Calu3 (cell line): ENCODE measurements at regions not wholly inside any gene's neighbourhood (a gene's known extent, or its start where the extent isn't known, plus 50 kb on each side); places are given as distances from the start of the nearest gene placed in this dataset.

Experiments
- BruUV-seq: library from RNA; stranded (reverse); fragments of 400-500 nt; replicated peaks from 2 replicates; lab custom pipeline; 2021; lab: Mats Ljungman, UMichigan
- CTCF ChIA-PET: fragments of 300-600 bp; sonication (Branson Sonifier 250); formaldehyde crosslinking; loops from one replicate; lab custom pipeline; 2022; ENCODE audit warnings: antibody characterized with exemption; lab: Charles Lee
- DNase-seq: peaks from one replicate; pipeline ENCODE4 v3.0.0; 2022
- H3K27ac Mint-ChIP-seq: one replicate; pipeline ENCODE4 v1.8.0; 2022; ENCODE audit warnings: mixed read lengths; ENCODE audit not compliant: unreplicated experiment
- H3K27me3 Mint-ChIP-seq: one replicate; pipeline ENCODE4 v1.8.0; 2022; ENCODE audit warnings: mixed read lengths; ENCODE audit not compliant: unreplicated experiment
- H3K36me3 Mint-ChIP-seq: one replicate; pipeline ENCODE4 v1.8.0; 2022; ENCODE audit warnings: mild to moderate bottlenecking, moderate library complexity, mixed read lengths; ENCODE audit not compliant: insufficient read depth, unreplicated experiment
- H3K4me1 Mint-ChIP-seq: one replicate; pipeline ENCODE4 v1.8.0; 2022; ENCODE audit warnings: mild to moderate bottlenecking, low read depth, mixed read lengths; ENCODE audit not compliant: unreplicated experiment
- H3K4me3 Mint-ChIP-seq: one replicate; pipeline ENCODE4 v1.8.0; 2022; ENCODE audit warnings: mild to moderate bottlenecking, low read depth, moderate library complexity, mixed read lengths; ENCODE audit not compliant: unreplicated experiment
- H3K9me3 Mint-ChIP-seq: one replicate; pipeline ENCODE4 v1.8.0; 2022; ENCODE audit warnings: low read depth, mixed read lengths; ENCODE audit not compliant: unreplicated experiment
- CTCF ChIP-seq: fragments of 200-600 bp; IDR thresholded peaks from one replicate; pipeline ENCODE4 v1.8.0; 2022; ENCODE audit warnings: antibody characterized with exemption; ENCODE audit not compliant: unreplicated experiment
- intact Hi-C: fragments of 100-400 bp; cut with micrococcal nuclease; formaldehyde crosslinking; loops from one replicate; pipeline ENCODE4 v1.10.0; 2022; ENCODE audit not compliant: unreplicated experiment

- TF ChIP-seq CTCF: no peak
- BruUV-seq: no TSS peak
- H3K36me3 Mint-ChIP-seq: no peaks in the 10 kb centered on the region
- no peak for DNase-seq
- H3K27me3 Mint-ChIP-seq: no peaks in the 10 kb centered on the region
- H3K4me3 Mint-ChIP-seq: no peak overlapping the region
- CTCF ChIA-PET: no interaction called here
- no peak overlapping the region for H3K27ac Mint-ChIP-seq
- intact Hi-C loops: no loop called here
- H3K9me3 Mint-ChIP-seq: peaks cover 10% of the 10 kb centered on the region
- no peaks in the 10 kb centered on the region for H3K4me1 Mint-ChIP-seq
These were observed 472.8 kb upstream of the FZD8 start for GRCh38 chr10:36114913-36115312.

- TF ChIP-seq CTCF: no peak
- H3K36me3 Mint-ChIP-seq: no peaks in the 10 kb centered on the region
- no peak for DNase-seq
- CTCF ChIA-PET: no interaction called here
- no peak overlapping the region for H3K4me3 Mint-ChIP-seq
- H3K27me3 Mint-ChIP-seq: no peaks in the 10 kb centered on the region
- no peaks in the 10 kb centered on the region for H3K4me1 Mint-ChIP-seq
- no peak overlapping the region for H3K27ac Mint-ChIP-seq
- H3K9me3 Mint-ChIP-seq: peaks cover 10% of the 10 kb centered on the region
- BruUV-seq: no TSS peak
- intact Hi-C loops: no loop called here
These were observed 472.0 kb upstream of the FZD8 start for GRCh38 chr10:36114141-36114540.

GRCh38 chr10:36111676-36112075 is 469.6 kb upstream of the FZD8 start:
- H3K4me3 Mint-ChIP-seq: no peak overlapping the region
- DNase-seq: no peak
- no TSS peak for BruUV-seq
- H3K36me3 Mint-ChIP-seq: no peaks in the 10 kb centered on the region
- TF ChIP-seq CTCF: no peak
- intact Hi-C loops: no loop called here
- H3K27me3 Mint-ChIP-seq: no peaks in the 10 kb centered on the region
- peaks cover 8% of the 10 kb centered on the region for H3K9me3 Mint-ChIP-seq
- no peak overlapping the region for H3K27ac Mint-ChIP-seq
- H3K4me1 Mint-ChIP-seq: no peaks in the 10 kb centered on the region
- CTCF ChIA-PET: no interaction called here

- CTCF ChIA-PET: no interaction called here
- BruUV-seq: no TSS peak
These were observed 468.0 kb upstream of the FZD8 start for GRCh38 chr10:36110097-36110496.

More at GRCh38 chr10:36110097-36110496, 468.0 kb upstream of the FZD8 start:
- H3K4me3 Mint-ChIP-seq: no peak overlapping the region
- no peak overlapping the region for H3K27ac Mint-ChIP-seq
- H3K36me3 Mint-ChIP-seq: no peaks in the 10 kb centered on the region
- no peaks in the 10 kb centered on the region for H3K4me1 Mint-ChIP-seq
- DNase-seq: no peak
- H3K27me3 Mint-ChIP-seq: no peaks in the 10 kb centered on the region
- TF ChIP-seq CTCF: no peak
- intact Hi-C loops: no loop called here
- H3K9me3 Mint-ChIP-seq: peaks cover 8% of the 10 kb centered on the region
